ENCODE measurements at regions not wholly inside any gene's neighbourhood (a gene's known extent, or its start where the extent isn't known, plus 50 kb on each side); places are given as distances from the start of the nearest gene placed in this dataset.
A peak's percentile ranks its signal among the peaks of the same experiment; 100 is the strongest.

DNA sequence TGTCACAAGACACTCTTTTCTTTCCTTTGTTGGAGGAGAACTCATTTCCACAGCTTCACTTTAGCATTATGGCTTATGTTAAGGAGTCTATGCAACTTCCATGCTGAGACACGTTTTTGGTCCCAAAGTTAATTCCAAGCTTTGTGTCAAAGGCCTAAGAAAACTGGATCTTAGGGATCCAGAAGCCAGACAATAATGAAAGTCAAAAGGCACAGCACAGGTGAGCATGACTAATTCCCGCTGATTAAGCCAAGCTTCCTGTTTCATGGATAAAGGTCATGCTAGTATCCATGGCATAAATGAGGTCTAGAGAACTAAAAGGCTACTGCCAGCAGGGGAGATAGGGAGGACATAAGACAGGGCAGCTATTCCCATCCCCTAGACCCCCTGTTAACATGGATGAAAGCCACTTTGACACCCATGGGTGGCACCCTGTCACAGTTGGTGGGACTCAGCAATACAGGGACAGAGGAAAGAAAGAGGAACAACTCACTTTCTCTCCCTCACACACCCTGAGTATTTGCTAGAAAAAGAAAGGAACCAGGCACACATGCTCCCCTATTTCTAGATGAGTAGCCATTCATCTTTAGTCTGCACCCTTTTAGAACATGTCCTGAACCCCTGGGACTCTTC is 438.1 kb upstream of the CDH9 start:
- no peaks in the 10 kb centered on the region for H3K9me2 ChIP-seq (ENCODE audit: insufficient read depth)
- no peak overlapping the region for H2AFZ ChIP-seq
- Mint-ChIP-seq H3K36me3 (ENCODE audit: low read depth) (peaks cover 76% of the 10 kb centered on the region), H3K4me3 (peak overlapping the region; percentile 48; the same call in 2 of the 3 replicates), H3K27ac (no peak overlapping the region), H3K9me3 (peaks cover 43% of the 10 kb centered on the region), H3K4me1 (peaks cover 16% of the 10 kb centered on the region), H3K27me3 (ENCODE audit: insufficient read depth, low read depth, poor library complexity) (peaks cover 15% of the 10 kb centered on the region)
- H3K27me3 ChIP-seq (ENCODE audit: insufficient read depth) = no peaks in the 10 kb centered on the region
- H3K4me3 ChIP-seq = no peak overlapping the region
- peaks cover 3% of the 10 kb centered on the region; the same call in 1 of the 2 replicates for H4K20me1 ChIP-seq (replicated peaks; ENCODE audit: insufficient read depth)
- peaks cover 54% of the 10 kb centered on the region for H3K79me2 ChIP-seq (replicated peaks; ENCODE audit: insufficient read depth)
- peaks cover 48% of the 10 kb centered on the region for H3K36me3 ChIP-seq (ENCODE audit: insufficient read depth)
- 0 out of 2 replicates have a peak, but pooled peaks cover 4% of the 10 kb centered on the region for H3F3A ChIP-seq (replicated peaks; ENCODE audit: low read depth)
- no peak overlapping the region for H3K4me2 ChIP-seq
- DNase-seq (ENCODE audit: low spot score) (no peak), ATAC-seq (no peak)
- H3K27ac ChIP-seq (ENCODE audit: low read depth) = no peak overlapping the region
- TF ChIP-seq, protein P1, sequence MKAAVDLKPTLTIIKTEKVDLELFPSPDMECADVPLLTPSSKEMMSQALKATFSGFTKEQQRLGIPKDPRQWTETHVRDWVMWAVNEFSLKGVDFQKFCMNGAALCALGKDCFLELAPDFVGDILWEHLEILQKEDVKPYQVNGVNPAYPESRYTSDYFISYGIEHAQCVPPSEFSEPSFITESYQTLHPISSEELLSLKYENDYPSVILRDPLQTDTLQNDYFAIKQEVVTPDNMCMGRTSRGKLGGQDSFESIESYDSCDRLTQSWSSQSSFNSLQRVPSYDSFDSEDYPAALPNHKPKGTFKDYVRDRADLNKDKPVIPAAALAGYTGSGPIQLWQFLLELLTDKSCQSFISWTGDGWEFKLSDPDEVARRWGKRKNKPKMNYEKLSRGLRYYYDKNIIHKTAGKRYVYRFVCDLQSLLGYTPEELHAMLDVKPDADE (IDR thresholded peaks at IDR 0.05) = no peak
- TF ChIP-seq JUNB (IDR thresholded peaks at IDR 0.05; ENCODE audit: unreplicated experiment) = no peak
- no peak for TF ChIP-seq ZNF331 (CRISPR knock-in tag; IDR thresholded peaks at IDR 0.05; ENCODE audit: low read depth)
- no peak for TF ChIP-seq STAT1 (IDR thresholded peaks at IDR 0.05; ENCODE audit: unreplicated experiment)
- TF ChIP-seq EZH2phosphoT487 (IDR thresholded peaks at IDR 0.05; ENCODE audit: unreplicated experiment) = no peak
- TF ChIP-seq, protein P2, sequence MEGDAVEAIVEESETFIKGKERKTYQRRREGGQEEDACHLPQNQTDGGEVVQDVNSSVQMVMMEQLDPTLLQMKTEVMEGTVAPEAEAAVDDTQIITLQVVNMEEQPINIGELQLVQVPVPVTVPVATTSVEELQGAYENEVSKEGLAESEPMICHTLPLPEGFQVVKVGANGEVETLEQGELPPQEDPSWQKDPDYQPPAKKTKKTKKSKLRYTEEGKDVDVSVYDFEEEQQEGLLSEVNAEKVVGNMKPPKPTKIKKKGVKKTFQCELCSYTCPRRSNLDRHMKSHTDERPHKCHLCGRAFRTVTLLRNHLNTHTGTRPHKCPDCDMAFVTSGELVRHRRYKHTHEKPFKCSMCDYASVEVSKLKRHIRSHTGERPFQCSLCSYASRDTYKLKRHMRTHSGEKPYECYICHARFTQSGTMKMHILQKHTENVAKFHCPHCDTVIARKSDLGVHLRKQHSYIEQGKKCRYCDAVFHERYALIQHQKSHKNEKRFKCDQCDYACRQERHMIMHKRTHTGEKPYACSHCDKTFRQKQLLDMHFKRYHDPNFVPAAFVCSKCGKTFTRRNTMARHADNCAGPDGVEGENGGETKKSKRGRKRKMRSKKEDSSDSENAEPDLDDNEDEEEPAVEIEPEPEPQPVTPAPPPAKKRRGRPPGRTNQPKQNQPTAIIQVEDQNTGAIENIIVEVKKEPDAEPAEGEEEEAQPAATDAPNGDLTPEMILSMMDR (conservative IDR thresholded peaks at IDR 0.05; ENCODE audit: low read depth in 2 of 2) = no peak
- TF ChIP-seq, protein P3, sequence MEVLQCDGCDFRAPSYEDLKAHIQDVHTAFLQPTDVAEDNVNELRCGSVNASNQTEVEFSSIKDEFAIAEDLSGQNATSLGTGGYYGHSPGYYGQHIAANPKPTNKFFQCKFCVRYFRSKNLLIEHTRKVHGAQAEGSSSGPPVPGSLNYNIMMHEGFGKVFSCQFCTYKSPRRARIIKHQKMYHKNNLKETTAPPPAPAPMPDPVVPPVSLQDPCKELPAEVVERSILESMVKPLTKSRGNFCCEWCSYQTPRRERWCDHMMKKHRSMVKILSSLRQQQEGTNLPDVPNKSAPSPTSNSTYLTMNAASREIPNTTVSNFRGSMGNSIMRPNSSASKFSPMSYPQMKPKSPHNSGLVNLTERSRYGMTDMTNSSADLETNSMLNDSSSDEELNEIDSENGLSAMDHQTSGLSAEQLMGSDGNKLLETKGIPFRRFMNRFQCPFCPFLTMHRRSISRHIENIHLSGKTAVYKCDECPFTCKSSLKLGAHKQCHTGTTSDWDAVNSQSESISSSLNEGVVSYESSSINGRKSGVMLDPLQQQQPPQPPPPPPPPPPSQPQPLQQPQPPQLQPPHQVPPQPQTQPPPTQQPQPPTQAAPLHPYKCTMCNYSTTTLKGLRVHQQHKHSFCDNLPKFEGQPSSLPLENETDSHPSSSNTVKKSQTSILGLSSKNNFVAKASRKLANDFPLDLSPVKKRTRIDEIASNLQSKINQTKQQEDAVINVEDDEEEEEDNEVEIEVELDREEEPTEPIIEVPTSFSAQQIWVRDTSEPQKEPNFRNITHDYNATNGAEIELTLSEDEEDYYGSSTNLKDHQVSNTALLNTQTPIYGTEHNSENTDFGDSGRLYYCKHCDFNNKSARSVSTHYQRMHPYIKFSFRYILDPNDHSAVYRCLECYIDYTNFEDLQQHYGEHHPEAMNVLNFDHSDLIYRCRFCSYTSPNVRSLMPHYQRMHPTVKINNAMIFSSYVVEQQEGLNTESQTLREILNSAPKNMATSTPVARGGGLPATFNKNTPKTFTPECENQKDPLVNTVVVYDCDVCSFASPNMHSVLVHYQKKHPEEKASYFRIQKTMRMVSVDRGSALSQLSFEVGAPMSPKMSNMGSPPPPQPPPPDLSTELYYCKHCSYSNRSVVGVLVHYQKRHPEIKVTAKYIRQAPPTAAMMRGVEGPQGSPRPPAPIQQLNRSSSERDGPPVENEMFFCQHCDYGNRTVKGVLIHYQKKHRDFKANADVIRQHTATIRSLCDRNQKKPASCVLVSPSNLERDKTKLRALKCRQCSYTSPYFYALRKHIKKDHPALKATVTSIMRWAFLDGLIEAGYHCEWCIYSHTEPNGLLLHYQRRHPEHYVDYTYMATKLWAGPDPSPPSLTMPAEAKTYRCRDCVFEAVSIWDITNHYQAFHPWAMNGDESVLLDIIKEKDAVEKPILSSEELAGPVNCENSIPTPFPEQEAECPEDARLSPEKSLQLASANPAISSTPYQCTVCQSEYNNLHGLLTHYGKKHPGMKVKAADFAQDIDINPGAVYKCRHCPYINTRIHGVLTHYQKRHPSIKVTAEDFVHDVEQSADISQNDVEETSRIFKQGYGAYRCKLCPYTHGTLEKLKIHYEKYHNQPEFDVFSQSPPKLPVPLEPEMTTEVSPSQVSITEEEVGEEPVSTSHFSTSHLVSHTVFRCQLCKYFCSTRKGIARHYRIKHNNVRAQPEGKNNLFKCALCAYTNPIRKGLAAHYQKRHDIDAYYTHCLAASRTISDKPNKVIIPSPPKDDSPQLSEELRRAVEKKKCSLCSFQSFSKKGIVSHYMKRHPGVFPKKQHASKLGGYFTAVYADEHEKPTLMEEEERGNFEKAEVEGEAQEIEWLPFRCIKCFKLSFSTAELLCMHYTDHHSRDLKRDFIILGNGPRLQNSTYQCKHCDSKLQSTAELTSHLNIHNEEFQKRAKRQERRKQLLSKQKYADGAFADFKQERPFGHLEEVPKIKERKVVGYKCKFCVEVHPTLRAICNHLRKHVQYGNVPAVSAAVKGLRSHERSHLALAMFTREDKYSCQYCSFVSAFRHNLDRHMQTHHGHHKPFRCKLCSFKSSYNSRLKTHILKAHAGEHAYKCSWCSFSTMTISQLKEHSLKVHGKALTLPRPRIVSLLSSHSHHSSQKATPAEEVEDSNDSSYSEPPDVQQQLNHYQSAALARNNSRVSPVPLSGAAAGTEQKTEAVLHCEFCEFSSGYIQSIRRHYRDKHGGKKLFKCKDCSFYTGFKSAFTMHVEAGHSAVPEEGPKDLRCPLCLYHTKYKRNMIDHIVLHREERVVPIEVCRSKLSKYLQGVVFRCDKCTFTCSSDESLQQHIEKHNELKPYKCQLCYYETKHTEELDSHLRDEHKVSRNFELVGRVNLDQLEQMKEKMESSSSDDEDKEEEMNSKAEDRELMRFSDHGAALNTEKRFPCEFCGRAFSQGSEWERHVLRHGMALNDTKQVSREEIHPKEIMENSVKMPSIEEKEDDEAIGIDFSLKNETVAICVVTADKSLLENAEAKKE (CRISPR knock-in tag; IDR thresholded peaks at IDR 0.05) = no peak
- no peak for TF ChIP-seq NANOG (IDR thresholded peaks at IDR 0.05; ENCODE audit: borderline replicate concordance)
- TF ChIP-seq, protein P4, sequence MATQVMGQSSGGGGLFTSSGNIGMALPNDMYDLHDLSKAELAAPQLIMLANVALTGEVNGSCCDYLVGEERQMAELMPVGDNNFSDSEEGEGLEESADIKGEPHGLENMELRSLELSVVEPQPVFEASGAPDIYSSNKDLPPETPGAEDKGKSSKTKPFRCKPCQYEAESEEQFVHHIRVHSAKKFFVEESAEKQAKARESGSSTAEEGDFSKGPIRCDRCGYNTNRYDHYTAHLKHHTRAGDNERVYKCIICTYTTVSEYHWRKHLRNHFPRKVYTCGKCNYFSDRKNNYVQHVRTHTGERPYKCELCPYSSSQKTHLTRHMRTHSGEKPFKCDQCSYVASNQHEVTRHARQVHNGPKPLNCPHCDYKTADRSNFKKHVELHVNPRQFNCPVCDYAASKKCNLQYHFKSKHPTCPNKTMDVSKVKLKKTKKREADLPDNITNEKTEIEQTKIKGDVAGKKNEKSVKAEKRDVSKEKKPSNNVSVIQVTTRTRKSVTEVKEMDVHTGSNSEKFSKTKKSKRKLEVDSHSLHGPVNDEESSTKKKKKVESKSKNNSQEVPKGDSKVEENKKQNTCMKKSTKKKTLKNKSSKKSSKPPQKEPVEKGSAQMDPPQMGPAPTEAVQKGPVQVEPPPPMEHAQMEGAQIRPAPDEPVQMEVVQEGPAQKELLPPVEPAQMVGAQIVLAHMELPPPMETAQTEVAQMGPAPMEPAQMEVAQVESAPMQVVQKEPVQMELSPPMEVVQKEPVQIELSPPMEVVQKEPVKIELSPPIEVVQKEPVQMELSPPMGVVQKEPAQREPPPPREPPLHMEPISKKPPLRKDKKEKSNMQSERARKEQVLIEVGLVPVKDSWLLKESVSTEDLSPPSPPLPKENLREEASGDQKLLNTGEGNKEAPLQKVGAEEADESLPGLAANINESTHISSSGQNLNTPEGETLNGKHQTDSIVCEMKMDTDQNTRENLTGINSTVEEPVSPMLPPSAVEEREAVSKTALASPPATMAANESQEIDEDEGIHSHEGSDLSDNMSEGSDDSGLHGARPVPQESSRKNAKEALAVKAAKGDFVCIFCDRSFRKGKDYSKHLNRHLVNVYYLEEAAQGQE (IDR thresholded peaks at IDR 0.05; ENCODE audit: unreplicated experiment) = no peak
- H3K4me1 ChIP-seq (ENCODE audit: insufficient read depth) = peaks cover 2% of the 10 kb centered on the region; the same call in 1 of the 2 replicates

Measured in GM23338 (cell line).